Effector memory CD8-positive, alpha-beta T cell (primary cell): ENCODE measurements at regions not wholly inside any gene's neighbourhood (a gene's known extent, or its start where the extent isn't known, plus 50 kb on each side); places are given as distances from the start of the nearest gene placed in this dataset.
"Not testable (repeated sequence)": the region's sequence is repeated elsewhere in the genome, so short reads cannot be mapped to it uniquely, and the experiment has no call there.

Experiments
- ATAC-seq: fragments of 150-1000 bp; cut with Tn5 transposase; replicated peaks from 2 replicates; pipeline ENCODE4 v1.10.0; 2021; ENCODE audit warnings: mild to moderate bottlenecking, moderate library complexity
- DNase-seq, 3 experiments: peaks; one replicate each; pipeline ENCODE4 v3.0.0; 2021
- H3K27ac Mint-ChIP-seq, 2 donors: one replicate each; pipeline ENCODE4 v1.8.0; 2022; ENCODE audit warnings: mild to moderate bottlenecking in 2 of 2, mixed read lengths in 2 of 2, moderate library complexity in 2 of 2
- H3K27me3 Mint-ChIP-seq, 2 donors: one replicate each; pipeline ENCODE4 v1.8.0; 2022; ENCODE audit warnings: mixed read lengths in 2 of 2
- H3K36me3 Mint-ChIP-seq: one replicate; pipeline ENCODE4 v1.8.0; 2022; ENCODE audit warnings: mild to moderate bottlenecking, moderate library complexity, mixed read lengths; ENCODE audit not compliant: insufficient read depth
- H3K4me1 Mint-ChIP-seq, 2 donors: one replicate each; pipeline ENCODE4 v1.8.0; 2022; ENCODE audit warnings: low read depth in 2 of 2, mixed read lengths in 2 of 2
- H3K4me3 Mint-ChIP-seq, 2 donors: one replicate each; pipeline ENCODE4 v1.8.0; 2022; ENCODE audit warnings: mild to moderate bottlenecking in 2 of 2, mixed read lengths in 2 of 2, moderate library complexity in 2 of 2
- H3K9me3 Mint-ChIP-seq, 2 donors: one replicate each; pipeline ENCODE4 v1.8.0; 2022; ENCODE audit warnings: mixed read lengths in 2 of 2

DNA sequence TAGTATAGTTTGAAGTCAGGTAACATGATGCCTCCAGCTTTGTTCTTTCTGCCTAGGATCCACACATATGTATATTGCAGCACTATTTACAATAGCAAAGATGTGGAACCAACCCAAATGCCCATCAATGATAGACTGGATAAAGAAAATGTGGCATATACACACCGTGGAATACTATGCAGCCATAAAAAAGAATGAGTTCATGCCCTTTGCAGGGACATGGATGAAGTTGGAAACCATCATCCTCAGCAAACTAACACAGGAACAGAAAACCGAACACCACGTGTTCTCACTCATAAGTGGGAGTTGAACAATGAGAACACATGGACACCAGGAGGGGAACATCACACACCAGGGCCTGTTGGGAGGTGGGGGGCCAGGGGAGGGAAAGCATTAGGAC is 1111.5 kb downstream of the BRD1 start:
- not testable (repeated sequence) for H3K4me1 Mint-ChIP-seq, H3K36me3 Mint-ChIP-seq, H3K4me3 Mint-ChIP-seq, H3K27ac Mint-ChIP-seq, DNase-seq, H3K9me3 Mint-ChIP-seq, ATAC-seq
- peaks cover 20 to 54% of the 10 kb centered on the region in 2 donors for H3K27me3 Mint-ChIP-seq

DNA sequence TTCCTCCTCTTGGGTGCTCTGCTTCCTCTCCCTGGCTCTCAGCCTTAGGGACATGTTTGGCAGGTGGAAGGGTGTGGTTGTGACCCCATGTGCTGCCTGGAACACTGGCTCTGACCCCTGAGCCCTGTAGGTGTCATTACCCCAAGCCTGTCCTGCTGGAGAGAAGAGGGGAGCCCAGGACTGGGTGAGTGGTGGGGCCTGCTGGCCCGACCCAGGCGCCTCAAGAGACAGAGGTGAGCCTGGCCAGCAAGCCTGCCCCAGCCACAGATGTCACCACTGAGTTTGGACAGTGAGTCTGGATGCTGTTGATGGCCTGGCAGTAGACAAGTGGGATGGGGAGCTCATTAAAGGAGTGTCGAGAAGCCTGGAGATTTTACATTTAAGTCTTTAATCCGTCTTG is 1112.2 kb downstream of the BRD1 start:
- no peaks in the 10 kb centered on the region for H3K36me3 Mint-ChIP-seq
- DNase-seq, result no peak
- ATAC-seq, result no peak
- H3K27me3 Mint-ChIP-seq, result peaks cover 20 to 54% of the 10 kb centered on the region in 2 donors
- no peak overlapping the region for H3K4me3 Mint-ChIP-seq
- H3K9me3 Mint-ChIP-seq, result peaks cover 0 to 5% of the 10 kb centered on the region in 2 donors
- H3K27ac Mint-ChIP-seq, result no peak overlapping the region
- no peaks in the 10 kb centered on the region for H3K4me1 Mint-ChIP-seq

DNA sequence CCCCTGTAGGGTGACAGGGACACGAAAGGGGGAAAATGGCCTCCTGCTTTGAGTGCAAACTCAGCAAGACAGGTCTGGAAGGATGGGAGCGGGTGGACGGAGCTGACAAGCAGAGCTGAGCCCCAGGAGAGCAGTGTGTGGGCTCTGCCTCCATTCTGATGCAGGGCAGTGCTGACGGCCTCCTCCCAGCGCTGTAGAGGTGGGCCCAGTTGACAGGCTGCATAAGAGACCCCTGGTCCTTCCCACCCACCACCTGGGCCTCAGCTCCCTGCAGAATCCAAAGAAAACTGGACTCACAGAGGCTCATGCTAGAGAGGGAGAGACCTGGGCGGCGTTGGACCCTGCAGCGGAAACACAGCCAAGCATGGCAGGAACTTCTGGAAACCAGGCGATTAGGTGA is 1113.4 kb downstream of the BRD1 start:
- Mint-ChIP-seq H3K36me3 (no peaks in the 10 kb centered on the region), H3K27me3 (peaks cover 20 to 50% of the 10 kb centered on the region in 2 donors), H3K4me3 (no peak overlapping the region), H3K9me3 (peaks cover 0 to 5% of the 10 kb centered on the region in 2 donors), H3K27ac (no peak overlapping the region), H3K4me1 (no peaks in the 10 kb centered on the region)
- ATAC-seq (no peak), DNase-seq (no peak)

DNA sequence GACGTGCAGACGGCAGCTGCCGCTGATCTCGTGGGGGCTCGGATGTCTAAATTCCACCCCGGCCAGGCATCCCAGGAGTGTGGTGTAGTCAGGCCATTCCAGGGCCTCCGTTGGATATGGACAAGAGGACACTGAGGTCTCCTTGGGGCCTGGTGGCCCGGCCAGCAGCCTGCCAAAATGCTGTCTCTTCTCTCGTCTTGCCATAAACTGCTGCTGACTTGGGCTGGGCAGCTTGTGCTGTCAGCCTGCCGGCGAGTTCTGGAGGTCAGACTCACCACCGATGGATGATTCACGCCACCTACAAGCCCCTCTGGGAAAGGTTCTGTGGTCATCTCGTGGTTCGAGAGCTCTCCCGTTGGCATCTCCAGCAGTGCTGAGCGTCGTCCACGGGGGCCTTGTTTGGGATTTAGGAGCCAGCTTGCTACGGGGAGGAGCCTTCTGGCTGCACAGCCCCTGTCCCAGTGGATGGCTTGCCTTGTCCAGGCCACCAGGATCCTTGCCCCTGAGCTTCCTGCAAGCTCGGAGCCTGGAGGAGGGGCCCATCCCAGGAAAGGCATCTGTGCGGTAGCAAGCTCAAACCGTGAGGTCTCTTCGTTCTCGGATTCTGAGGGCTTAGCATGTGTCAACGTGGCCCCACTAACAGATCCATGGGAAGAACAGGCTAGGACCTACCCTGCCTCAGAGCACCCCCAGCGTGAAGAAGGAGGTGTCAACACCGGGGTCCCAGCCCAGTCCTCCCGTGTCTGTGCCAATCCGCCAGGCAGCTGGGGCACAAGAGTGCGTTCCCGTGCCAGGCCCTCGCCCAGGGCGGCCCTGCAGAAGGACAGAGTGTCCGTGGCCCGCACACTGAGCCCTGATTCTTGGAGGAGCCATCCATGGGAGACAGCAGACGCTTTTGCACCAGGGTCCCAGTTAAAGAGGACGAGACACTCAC is 1114.1 kb downstream of the BRD1 start:
- Mint-ChIP-seq H3K4me1 (no peaks in the 10 kb centered on the region), H3K36me3 (no peaks in the 10 kb centered on the region), H3K27ac (no peak overlapping the region), H3K9me3 (peaks cover 0 to 5% of the 10 kb centered on the region in 2 donors), H3K27me3 (peaks cover 20 to 44% of the 10 kb centered on the region in 2 donors), H3K4me3 (no peak overlapping the region)
- no peak for ATAC-seq
- no peak for DNase-seq

DNA sequence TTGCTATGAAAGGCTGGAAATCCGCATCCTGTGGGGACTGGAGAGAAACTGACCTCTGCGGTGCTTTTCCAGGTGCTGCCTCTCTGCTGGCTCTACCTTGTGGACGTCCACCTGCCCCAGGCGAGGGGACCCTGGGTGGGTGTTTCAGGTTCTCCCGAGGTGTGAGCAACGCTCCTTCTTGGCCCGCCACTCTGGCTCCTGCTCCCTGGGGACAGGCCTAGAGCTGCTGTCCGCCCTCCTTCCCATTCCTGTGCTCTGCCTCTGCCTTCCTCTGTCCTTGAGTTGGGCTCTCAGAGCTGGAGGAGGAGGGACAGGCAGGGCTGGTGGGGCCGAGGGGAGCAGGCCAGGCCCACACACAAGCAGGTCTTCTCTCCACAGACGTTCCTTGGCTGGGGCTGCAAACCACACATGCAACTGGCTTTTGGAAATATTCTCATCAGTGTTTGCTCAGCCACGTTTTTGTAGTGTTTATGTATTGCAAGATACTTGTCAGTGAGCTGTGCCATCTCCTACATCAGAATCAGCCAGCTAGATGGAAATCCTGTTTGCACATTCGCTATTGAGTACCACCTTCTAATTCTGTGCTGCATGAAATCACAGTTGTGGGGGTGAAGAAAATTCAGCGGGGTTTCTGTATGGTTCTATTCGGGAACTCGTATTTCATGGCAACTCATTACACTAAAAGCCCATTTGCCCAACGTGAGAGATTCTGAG is 1115.0 kb downstream of the BRD1 start:
- ATAC-seq, result no peak
- no peak overlapping the region for H3K4me3 Mint-ChIP-seq
- no peaks in the 10 kb centered on the region for H3K36me3 Mint-ChIP-seq

DNA sequence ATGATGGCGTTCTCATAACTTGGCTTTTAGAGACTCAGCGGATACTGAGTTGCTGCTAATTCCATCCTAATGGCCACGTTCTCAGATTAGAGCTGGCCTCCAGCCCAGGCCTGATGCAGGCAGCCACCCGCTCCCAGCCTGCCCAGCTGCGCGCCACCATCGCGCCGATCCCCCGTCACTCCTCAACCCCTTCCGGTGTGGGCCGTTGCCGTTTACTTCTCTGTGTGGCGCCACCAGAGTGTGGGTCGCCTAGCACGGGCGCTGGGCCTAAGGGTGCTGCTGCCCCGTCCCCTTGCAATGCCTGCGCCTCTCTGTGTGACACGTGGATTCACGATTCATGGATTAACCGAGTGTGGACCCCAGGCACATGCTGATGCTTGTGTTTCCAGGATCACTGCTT is 1116.0 kb downstream of the BRD1 start:
- ATAC-seq (no peak), DNase-seq (no peak)
- peaks cover 9 to 28% of the 10 kb centered on the region in 2 donors for H3K27me3 Mint-ChIP-seq
- H3K9me3 Mint-ChIP-seq, result peaks cover 0 to 5% of the 10 kb centered on the region in 2 donors
- H3K36me3 Mint-ChIP-seq, result no peaks in the 10 kb centered on the region
- H3K4me1 Mint-ChIP-seq, result no peaks in the 10 kb centered on the region
- H3K27ac Mint-ChIP-seq, result no peak overlapping the region
- no peak overlapping the region for H3K4me3 Mint-ChIP-seq

More for the DNA sequence above, 1115.0 kb downstream of the BRD1 start:
- Mint-ChIP-seq H3K9me3 (peaks cover 0 to 5% of the 10 kb centered on the region in 2 donors), H3K27me3 (peaks cover 20 to 39% of the 10 kb centered on the region in 2 donors), H3K4me1 (no peaks in the 10 kb centered on the region), H3K27ac (no peak overlapping the region)
- no peak for DNase-seq

DNA sequence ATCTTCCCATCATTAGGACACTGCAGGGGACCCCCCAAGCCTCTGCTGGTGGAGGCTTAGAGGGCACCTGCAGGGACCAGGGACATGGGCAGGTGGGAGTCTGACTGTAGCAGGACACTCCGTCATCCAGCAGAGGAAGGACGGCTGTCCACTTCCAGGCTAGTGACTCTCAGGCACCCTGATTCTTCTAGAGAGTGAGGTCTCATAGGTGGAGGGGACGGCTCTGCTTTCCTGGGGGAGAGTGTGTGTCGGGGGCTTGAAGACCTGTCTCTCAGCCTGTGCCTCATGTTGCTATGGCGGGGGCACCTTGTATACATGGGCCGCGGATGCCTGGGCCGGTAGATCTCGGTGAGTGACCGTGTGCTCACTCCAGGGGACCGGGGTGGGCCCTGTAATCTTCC is 1116.6 kb downstream of the BRD1 start:
- Mint-ChIP-seq H3K4me3 (no peak overlapping the region), H3K4me1 (no peaks in the 10 kb centered on the region), H3K27ac (no peak overlapping the region), H3K27me3 (peaks cover 3 to 22% of the 10 kb centered on the region in 2 donors), H3K36me3 (no peaks in the 10 kb centered on the region), H3K9me3 (peaks cover 0 to 5% of the 10 kb centered on the region in 2 donors)
- DNase-seq, result no peak
- no peak for ATAC-seq

DNA sequence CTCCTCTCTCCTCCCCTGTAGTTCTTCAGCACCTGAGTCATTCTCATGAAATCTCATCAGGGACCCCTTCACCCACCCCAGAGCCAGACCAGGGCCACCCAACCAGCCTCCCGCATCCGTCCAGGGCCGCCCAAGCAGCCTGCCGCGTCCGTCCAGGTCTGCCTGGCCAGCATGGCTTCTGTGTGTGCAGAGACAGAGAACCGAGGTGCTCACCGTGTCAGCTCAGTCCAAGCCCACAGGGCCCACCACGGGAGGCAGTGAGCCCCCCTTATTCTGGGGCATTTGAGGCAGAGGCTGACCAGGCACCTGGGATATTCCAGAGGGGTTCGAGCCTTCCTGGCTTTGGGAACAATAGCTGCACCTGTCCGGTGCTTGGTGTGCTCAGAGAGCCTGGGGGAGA is 1117.3 kb downstream of the BRD1 start:
- DNase-seq (no peak), ATAC-seq (no peak)
- no peak overlapping the region for H3K27ac Mint-ChIP-seq
- H3K4me1 Mint-ChIP-seq, result no peaks in the 10 kb centered on the region
- H3K36me3 Mint-ChIP-seq, result no peaks in the 10 kb centered on the region
- H3K9me3 Mint-ChIP-seq, result peaks cover 0 to 5% of the 10 kb centered on the region in 2 donors
- no peak overlapping the region for H3K4me3 Mint-ChIP-seq
- peaks cover 0 to 20% of the 10 kb centered on the region in 2 donors for H3K27me3 Mint-ChIP-seq

DNA sequence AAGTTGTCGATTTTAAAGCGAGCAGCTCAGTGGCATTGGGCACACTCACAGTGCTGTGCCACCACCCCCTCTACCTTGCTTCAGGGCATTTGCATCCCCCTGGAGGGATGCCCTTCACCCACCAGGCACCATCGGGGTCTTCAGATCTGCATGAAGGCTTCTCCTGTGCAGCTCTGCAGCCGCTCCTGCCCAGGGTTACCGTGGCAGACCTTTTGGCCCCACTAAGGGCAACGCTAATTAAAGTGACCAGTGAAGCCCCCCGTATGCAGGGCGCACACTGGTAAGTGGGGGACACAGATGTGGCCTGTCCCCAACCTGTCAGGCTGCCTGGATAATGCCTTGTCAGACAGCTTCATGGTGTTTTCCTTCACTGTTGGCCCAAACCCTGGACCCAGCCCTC is 1117.7 kb downstream of the BRD1 start:
- H3K4me3 Mint-ChIP-seq, result no peak overlapping the region
- H3K9me3 Mint-ChIP-seq, result peaks cover 0 to 3% of the 10 kb centered on the region in 2 donors
- peaks cover 0 to 16% of the 10 kb centered on the region in 2 donors for H3K27me3 Mint-ChIP-seq
- no peak for DNase-seq
- H3K27ac Mint-ChIP-seq, result no peak overlapping the region
- H3K36me3 Mint-ChIP-seq, result no peaks in the 10 kb centered on the region
- ATAC-seq, result no peak
- H3K4me1 Mint-ChIP-seq, result no peaks in the 10 kb centered on the region

DNA sequence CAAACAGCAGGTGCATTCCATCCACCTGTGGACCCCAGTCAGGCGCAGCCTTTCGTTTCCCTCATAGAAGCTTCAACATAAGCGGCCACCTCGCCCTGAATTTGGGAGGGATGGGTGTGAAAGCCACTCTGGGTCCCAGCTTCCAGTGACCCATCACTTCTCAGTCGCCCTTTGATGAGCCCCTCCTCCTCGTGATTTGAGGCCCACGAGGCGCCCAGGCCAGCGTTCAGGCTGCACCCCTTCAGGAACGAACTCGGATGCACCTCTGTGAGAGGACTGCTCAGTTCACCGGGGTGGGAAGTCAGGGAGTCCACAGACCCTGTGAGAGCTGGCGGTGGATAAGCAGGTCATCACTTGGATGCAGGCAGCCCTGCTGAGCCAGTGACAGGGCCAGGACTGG is 1118.2 kb downstream of the BRD1 start:
- Mint-ChIP-seq H3K36me3 (no peaks in the 10 kb centered on the region), H3K27ac (no peak overlapping the region), H3K4me3 (no peak overlapping the region), H3K4me1 (no peaks in the 10 kb centered on the region), H3K27me3 (peaks cover 0 to 12% of the 10 kb centered on the region in 2 donors), H3K9me3 (no peaks in the 10 kb centered on the region)
- no peak for DNase-seq
- no peak for ATAC-seq

DNA sequence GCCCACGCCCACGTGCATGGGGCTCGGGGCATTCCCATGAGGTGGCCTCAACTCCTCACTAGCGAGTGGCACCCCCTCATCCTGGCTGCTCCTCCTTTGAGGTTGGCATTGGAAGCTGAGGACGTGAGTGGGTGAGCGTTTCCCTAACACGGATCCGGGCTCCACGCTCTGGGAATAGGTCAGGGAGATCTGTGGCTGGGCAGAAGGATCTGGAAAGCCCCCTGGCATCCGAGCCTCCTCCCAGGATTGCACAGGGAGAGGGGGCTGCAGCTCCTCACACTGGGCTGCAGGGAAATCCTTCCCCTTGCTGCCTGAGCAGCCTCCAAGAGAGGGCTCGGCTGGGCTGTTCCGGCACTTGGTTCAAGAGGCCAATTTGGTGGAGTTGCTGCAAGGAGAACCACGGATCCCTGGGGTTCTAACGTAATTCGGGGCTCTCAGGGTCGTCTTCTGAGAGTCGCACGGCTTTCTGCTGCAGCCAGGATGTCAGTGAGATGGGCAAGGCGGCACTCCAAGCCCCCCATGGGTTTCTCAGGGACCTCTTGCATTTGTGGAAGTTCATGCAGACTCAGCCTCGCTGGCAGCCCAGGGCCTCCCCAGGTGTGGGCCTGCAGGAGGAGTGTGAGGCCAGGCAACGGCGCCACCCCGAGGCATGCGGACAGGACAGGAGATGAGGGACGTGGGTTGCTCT is 1119.0 kb downstream of the BRD1 start:
- Mint-ChIP-seq H3K4me1 (no peaks in the 10 kb centered on the region), H3K4me3 (no peak overlapping the region)
- ATAC-seq, result no peak

DNA sequence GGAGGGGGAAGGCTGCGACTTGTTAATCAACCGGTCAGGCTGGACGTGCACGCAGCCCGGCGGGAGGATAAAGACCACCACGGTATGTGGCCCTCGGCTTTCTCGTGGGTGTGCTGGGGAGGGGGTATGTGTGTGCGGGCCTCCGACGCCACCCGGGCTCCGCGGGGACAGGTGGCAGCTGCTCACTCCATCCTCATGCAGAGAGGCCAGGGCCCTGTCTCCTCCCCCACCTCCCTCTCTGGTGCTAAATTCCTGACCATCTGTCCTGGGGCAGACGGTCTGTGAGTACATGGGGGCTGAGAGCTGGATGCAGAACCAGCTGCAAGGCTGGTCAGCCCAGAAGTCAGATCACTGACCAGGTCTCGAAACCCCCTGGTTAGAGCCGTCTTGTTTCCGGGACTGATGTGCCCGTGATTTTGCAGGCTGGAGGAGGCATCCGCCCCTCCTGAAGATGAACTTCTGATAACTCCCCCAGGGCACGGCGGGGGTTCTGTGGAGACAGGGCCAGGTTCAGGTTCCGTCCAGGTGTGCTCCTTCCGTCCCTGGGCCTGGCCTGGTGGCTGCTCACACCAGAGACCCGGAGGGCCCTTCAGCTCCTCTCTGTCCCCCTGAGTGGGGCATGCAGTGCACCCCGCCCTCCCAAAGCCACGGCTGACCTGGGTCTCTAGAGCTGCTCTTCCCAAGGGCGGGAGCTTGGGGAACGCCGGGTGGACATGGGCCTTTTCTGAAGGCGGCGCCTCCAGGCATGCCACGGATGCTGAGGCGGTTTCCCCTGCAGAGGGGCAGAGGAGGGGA is 1119.7 kb downstream of the BRD1 start:
- Mint-ChIP-seq H3K9me3 (no peaks in the 10 kb centered on the region), H3K4me3 (no peak overlapping the region), H3K4me1 (no peaks in the 10 kb centered on the region), H3K27me3 (peaks cover 0 to 7% of the 10 kb centered on the region in 2 donors), H3K27ac (no peak overlapping the region), H3K36me3 (no peaks in the 10 kb centered on the region)
- no peak for ATAC-seq
- DNase-seq, result no peak

More for the DNA sequence above, 1119.0 kb downstream of the BRD1 start:
- H3K9me3 Mint-ChIP-seq, result no peaks in the 10 kb centered on the region
- no peaks in the 10 kb centered on the region for H3K36me3 Mint-ChIP-seq
- no peak overlapping the region for H3K27ac Mint-ChIP-seq
- DNase-seq, result no peak
- peaks cover 0 to 4% of the 10 kb centered on the region in 2 donors for H3K27me3 Mint-ChIP-seq
